Sciatic nerve (tissue), 2 donors: ENCODE measurements at regions not wholly inside any gene's neighbourhood (a gene's known extent, or its start where the extent isn't known, plus 50 kb on each side); places are given as distances from the start of the nearest gene placed in this dataset.

Experiments
- ATAC-seq: fragments of 200-7000 bp; cut with Tn5 transposase; one replicate; pipeline ENCODE4 v1.9.1; 2020; ENCODE audit warnings: mild to moderate bottlenecking, moderate library complexity
- DNase-seq: peaks from one replicate; pipeline ENCODE4 v3.0.0-alpha.2; 2020; ENCODE audit warnings: low spot score
- intact Hi-C: fragments of 100-400 bp; cut with DNase I; formaldehyde crosslinking; loops from one replicate; pipeline ENCODE4 v1.14.2; 2022
- donor health status: DM: no; HTN: no; CAD: no.
- donor health status: DM: no; HTN: no; CAD: no.

DNA sequence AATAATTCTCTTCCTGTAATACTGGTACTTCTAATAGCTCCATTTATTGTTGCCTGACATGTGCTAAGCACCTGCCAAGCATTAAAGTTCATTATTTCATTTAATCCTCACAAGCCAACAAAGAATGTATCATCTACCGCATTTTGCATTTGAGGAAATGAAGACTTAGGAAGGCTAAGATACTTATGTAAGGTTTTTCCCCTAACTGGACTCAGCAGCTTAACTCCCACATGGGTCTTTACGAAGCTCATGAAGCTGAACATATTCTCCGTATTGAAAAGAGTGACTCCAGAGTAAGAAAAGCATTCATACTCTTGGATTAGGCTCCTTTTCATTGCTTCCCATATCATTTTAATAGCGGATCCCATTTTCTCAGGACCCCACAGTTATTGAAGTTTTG is 155.7 kb upstream of the TMEM72 start:
- intact Hi-C loops = no loop called here
- no peak for ATAC-seq
- no peak for DNase-seq

DNA sequence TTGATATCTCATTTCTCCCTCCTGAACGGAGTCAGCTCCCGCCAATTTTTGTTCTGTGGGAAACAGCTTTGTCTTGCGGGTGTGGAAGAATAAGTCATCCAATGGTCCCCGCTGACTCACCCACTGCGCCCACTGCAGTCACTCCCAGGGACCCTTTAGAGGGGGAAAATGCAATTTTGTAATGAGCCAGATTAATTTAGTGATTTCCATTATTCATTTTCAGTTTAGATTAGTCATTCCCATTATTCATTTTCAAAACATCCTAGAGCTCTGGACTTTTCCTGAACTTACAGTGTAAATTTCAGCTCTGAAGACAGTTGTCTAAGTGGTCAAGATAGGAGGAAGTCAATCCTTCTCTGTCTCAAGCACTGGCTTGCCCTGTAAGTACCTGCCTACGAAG is 154.9 kb upstream of the TMEM72 start:
- ATAC-seq (no peak), DNase-seq (no peak)
- intact Hi-C loops = no loop called here

DNA sequence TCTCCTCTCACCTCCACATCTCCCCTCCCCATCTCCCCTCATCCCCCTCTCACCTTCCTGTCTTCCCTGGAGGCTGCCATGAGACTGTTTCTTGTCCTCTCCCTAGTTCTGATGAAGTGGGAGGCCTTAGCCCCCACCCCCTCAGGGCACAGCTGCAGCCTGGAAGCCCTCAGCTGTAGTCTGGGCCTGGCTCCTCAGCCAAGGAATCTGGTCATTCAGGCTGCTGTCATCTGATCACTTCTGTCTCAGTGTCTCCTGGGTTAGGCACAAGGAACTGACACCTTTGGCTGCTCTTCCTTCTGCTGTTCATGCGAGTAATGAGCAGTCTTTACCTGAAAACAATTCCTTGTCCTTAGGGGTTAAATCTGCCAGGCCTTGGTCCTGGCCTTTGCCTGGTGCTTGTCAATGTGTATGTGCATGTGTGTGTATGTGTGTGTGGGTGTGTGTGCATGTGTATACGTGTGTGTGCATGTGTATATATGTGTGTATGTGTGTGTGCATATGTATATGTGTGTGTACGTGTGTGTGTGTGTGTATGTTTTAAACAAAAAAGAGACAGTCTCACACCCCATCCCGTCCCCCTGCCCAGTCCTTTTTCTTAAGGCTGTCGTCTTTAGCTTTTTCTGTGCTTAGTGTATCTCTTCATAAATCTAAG is 153.5 kb upstream of the TMEM72 start:
- ATAC-seq = no peak
- no peak for DNase-seq
- intact Hi-C loops = no loop called here

DNA sequence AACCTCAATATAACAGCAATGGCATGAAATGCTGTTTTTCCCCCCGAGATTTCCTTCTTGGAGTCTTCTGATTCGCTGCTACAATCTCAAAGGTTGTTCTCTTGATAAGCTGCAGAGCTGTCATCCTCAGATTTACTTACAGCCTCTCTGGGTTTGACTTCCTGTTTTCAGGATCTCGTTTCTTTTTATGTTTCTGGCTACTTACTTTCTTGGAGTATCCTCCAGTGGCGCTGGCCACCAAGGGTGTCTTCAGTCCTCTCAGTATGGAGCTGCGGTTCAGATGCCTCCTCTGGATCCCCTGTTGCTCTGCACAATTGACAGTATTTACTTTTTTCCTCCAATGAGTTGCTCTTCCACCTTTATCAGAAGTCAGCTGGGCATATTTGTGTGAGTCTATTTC is 152.0 kb upstream of the TMEM72 start:
- ATAC-seq (no peak), DNase-seq (no peak)
- intact Hi-C loops = no loop called here

DNA sequence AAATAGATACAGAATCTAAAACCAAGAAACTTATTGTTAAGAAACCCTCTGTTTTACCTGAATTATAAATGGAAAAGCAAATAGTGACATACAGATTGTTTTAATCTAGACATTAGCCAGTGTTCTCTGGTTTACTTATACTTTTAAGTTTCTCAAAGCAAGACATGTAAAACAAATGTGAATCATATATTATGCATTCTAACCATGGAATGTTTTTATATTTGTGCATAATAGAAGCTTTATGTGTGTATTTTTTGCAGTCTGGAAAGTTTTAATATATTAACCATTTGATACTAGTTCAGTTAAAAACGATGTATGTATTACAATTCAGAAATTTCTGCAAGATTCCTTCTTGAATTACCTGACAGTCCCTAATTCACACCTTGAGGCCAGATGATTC is 150.6 kb upstream of the TMEM72 start:
- intact Hi-C loops = no loop called here
- DNase-seq = no peak
- no peak for ATAC-seq

DNA sequence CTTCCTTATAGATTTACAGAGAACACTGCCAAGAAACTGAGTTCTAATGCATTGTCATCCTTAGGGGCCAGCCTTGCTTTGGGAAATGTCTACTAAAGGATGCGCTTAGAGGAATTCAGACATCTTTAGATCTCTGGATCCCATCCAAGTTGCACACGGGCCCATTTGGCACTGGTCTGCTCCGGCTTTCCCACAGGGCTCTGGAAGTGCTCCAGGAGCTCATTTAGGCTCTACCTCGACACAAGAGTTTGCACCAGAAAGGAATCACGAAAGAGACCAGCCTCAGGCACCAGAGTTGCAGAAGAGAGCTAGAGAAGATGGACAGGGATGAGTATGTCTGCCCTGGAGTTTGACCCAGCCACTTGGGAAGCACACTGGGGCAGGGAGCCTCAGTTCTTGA is 150.1 kb upstream of the TMEM72 start:
- ATAC-seq = no peak
- intact Hi-C loops = no loop called here
- DNase-seq = no peak

DNA sequence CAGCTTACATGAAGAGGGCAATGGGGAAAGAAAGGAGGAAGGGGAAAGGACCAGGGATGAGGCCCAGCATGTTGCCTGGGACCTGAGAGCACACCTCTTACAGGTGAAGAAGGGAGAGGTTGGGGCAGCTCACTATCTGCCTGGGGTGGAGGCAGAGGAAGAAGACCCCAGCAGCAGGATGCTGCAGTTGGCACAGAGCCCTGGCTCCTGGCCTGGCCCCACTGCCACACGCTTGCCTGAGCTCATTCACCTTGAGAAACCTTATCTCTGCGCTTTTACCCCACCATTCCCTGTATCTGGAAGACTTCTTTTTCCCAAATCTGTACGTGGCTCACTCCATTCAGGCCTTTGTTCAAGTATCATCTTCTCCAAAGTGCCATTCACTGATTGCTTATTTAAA is 147.8 kb upstream of the TMEM72 start:
- intact Hi-C loops = no loop called here
- ATAC-seq (no peak), DNase-seq (no peak)

DNA sequence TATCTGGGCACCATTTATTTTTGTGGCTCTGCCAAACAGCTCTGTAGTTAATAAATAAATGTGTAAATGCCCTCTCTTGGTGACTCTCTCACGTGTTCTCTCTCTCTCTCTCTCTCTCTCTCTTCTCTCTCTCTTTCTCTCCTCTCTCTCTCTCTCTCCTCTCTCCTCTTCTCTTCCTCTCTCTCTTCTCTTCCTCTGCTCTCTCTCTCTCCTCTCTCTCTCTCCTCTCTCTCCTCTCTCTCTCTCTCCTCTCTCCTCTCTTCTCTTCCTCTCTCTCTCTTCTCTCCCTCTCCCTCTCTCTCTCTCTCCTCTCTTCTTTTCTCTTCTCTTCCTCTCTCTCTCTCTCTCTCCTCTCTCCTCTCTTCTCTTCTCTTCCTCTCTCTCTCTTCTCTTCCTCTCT is 145.8 kb upstream of the TMEM72 start:
- ATAC-seq = no peak
- intact Hi-C loops = no loop called here
- no peak for DNase-seq

DNA sequence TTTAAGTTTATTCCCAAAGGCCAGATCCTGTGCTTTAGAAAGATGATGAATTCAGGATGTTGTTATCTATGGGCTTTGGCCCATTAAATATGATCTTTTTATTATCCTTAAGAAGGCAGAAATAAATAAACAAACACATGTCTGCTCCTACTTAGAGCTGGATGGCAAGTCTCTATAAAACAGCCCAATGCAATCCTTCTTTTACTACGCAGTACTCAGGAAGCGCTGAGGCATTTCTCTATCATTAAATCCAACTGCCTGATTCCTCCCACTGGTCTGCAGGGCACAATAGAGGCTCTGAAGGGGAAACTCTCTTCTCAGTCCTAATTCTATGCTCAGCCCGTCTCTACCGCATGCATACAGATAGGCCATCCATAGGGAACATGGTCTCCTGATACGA is 144.5 kb upstream of the TMEM72 start:
- intact Hi-C loops = no loop called here
- DNase-seq (no peak), ATAC-seq (no peak)

DNA sequence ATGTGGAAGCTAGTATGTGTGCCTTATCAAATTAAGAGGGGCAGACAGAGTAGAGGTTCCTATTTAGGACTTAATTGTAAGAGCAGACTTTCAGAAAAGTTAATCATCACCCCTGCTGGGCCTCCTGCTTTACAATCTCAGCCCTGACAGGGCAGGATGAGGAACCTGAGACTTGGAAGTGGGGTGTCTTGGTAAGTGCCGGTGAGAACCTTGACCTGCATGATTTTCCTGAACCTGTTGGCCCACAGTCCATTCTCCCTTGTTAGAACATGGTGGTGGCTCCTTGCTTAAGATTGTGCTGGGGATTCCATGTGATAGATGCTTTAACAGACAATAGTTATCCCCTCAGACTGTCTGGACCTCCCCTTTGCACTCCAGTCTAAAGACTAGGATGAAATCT is 141.7 kb upstream of the TMEM72 start:
- intact Hi-C loops = no loop called here
- ATAC-seq = no peak
- no peak for DNase-seq

DNA sequence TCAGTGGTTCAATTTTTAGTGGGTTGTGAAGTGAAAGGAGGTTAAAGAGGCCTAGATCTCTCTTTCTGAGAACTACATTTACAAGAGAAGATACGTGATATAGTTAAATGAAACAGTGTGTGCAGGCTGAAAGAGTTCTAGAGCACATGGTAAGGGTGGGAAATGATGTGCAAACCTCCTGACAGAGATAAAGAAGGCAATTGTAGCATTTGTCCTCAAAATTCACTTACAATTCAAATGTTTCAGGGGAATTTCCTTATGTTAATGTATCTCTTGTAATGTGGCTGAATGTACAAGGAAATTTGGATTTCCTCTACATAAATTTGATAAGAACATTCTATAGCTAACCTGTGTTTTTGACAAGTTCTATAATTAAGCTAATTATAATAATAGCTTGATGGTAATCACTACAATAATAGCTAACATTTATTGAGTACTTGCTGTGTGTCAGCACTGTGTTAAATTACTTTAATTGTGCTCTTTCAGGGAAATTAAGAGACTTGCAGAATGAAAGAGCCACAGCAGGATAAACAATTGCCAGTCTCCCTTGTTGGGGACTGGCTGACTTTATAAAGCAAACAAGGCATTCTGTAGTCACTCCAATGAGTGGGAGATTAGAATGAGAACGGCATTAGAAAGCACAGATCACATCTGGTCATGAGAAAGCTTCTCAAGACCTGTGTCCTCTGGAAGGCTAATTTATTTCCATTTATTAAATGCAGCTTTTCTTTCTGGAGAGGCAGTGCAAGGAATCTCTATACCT is 139.7 kb upstream of the TMEM72 start:
- no peak for DNase-seq
- intact Hi-C loops = no loop called here
- no peak for ATAC-seq

DNA sequence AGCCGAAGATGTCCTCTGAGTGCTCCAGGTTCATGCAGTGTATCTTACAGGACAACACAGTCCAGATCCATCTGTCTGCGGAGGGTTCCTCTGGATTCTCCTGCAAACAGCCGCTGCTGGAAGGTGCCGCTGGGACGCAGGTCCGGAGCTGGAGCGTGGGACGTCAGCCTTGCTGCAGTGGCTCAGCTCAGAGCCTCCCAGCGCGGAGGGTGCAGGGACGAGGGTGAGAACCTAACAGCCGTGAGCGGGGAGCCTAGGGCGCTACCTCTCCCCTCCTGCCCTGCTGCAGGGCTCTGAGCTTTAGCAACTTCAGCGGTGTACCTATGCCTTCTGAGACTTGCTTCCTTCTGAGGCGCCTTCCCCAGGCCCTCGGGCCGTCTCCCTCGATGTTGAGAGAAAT is 137.6 kb upstream of the TMEM72 start:
- DNase-seq = no peak
- intact Hi-C loops = no loop called here
- no peak for ATAC-seq

DNA sequence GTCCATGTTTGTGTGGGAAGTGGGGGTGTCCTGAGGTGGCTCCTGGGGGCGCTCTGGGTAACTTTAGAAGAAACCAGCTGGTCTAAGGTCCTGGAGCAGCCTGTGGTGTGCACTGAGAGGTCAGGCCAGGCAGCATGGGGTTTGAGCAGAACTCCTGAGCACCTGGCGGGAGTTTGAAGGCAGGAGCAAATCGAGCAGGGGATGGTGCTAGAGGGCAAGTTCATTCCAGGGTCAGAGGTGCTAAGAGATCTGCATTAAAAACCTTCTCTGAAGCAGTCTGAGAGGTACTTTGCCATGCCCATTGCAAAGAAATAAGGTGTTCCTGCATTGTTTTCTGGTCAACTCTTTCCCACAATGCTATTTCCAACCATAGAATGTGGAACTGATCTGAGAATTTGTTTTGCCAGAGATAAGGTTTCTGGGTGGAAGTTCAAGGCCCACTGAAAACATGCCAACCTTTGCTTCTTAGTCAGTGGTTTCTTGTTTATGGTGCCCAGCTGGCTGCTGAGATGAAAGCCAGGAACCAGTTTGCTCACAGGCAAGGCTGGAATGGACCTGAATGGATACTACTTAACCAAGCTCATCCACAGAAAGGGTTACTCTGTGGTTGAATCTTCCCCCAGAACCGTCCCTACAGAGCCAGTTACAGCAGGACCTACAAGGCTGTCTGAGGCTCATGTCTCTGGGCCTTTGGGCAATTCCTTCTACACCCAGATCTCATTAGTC is 136.3 kb upstream of the TMEM72 start:
- intact Hi-C loops = no loop called here
- DNase-seq = no peak
- no peak for ATAC-seq

DNA sequence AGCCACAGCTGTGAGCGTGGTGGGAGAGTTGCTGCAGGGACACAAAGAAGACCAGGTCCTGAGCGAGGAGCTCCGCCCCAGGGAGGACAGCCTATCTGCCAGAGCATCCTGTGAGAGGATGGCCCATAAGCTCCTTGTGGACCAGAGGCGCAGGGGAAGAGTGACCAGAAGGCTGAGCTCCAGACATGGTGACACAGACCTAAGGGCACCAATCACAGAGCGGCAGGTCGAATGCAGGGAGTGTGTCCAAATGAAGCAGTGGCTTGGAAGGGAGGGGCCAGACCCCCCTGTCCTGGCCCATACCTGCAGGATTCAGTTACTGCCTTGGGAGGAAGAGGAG is 135.8 kb upstream of the TMEM72 start:
- ATAC-seq (no peak), DNase-seq (no peak)
- intact Hi-C loops = no loop called here

DNA sequence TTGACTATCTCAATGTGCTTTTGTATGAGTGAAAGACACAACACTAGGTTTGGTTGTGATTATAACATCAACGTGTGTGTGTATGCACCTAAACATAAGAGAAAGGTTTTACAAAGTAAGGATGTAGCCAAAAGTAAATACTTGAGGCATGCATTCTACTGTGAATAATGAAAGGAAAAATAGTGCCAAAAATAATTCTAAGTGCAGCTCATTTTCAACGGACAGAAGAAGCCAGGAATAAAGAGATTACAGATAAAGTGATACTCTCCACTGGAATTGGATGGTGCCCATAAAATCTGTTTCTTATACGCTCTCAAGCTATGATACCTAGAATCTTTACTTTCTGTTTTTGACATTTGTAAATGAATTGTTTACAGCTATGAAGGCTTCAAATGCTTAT is 135.0 kb upstream of the TMEM72 start:
- DNase-seq (no peak), ATAC-seq (no peak)
- intact Hi-C loops = no loop called here

DNA sequence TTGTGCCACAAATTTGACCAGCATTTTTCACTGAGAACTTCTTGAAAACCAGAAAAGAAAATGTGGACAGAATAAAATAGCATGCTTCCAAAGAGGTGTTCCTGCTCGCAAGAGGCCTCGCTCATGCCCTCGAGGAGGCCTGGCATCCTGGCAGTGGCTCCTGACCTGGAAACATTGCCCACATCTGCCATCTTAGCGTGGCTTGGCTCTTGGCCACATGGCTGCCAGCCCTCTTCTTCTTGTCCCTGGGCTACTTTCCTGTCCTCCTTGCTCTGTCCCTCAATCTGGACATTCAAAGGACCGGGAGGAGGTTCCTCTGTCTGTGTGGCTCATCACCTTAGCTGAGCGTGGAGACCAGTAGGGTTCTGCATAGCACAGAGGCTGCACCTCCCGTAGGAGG is 131.6 kb upstream of the TMEM72 start:
- ATAC-seq = peak; percentile 34
- DNase-seq = no peak
- intact Hi-C loops = no loop called here

DNA sequence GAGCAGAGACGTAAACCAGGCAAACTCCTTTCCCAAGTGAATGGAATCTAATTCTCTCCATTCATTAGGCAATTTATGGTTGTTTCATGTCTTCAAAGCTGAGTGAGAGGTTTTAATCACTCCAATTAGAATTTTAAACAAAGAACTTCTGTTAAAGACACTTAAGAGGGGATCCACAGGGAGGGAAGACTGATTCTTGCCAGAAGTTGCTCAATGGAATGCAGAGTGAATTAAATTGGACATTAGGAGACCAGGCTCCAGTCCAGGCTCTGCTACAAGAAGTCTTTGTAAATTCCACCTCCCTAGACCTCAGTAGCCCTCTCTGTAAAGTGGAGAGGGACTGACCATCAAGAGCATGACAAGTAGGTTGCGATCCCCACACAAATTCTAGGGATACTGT is 130.7 kb upstream of the TMEM72 start:
- intact Hi-C loops = no loop called here
- DNase-seq (no peak), ATAC-seq (peak; percentile 90)

DNA sequence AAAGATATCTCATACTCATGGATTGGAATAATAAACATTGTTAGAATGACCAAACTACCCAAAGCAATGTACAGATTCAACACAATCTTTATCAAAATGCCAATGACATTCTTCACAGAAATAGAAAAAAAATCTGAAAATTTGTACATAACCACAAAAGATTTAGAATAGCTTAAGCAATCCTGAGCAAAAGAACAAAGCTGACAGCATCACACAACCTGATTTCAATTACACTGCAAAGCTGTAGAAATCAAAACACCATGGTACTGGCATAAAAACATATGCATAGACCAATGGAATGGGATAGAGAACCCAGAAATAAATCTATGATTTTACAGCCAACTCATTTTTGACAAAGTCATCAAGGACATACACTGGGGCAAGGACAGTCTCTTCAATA is 130.0 kb upstream of the TMEM72 start:
- ATAC-seq = no peak
- DNase-seq = no peak
- intact Hi-C loops = no loop called here

DNA sequence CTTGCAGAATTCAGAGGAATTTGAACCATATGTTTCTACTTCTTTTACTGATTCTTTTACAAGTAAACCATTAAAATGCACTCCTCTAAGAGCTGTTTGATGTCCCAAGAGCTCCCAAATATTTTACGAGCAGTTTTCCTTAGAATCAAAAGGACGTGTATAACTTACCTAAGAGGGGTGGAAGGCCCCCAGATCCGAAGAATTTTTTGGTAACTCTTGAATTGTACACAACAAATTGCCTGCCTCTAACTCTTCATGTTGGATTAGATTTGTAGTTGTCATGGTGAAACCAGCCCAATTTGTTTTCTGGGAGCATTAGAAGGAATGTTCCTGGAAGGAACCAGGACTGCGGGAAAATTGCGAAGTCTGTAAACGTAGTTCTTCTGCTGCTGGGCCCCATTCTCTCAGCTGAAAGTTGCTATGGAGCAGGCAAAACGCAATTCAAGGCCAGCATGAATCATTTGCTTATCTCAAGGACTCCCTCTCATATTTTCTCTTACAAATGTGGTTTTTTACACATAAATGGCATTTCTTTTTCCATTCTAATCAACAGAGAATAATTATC is 124.8 kb upstream of the TMEM72 start:
- intact Hi-C loops = no loop called here
- ATAC-seq = no peak
- DNase-seq = no peak

DNA sequence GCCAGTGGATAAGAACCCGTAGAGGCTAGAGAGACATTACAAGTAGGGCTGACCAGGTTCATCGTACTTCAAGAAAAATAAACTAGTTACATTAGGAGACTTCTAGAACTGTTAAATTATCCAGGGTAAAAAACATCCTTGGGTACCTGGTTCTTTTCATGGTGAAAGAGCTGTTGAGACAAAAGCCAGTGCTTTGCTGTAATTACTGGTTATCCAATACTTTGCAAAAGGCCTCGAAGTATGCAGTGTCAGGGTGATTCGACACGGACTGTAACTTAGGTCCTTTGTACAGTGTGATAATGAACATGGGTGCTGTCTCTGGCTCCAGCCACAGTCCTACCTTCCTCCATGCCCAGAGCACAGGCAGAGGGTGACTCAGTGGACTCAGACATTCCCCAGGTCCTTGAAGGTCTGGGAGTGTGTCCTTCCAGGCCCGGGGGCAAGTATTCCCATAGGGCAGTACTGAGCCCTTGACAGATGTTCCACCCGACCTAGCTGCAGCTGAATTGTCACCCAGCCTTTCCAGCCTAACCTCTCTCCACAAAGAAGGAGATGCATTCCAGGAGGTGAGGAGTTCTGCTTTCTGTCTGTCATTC is 123.6 kb upstream of the TMEM72 start:
- intact Hi-C loops = no loop called here
- ATAC-seq (no peak), DNase-seq (no peak)
